Trophoblast cell (in vitro differentiated cells and primary cell): ENCODE measurements at regions not wholly inside any gene's neighbourhood (a gene's known extent, or its start where the extent isn't known, plus 50 kb on each side); places are given as distances from the start of the nearest gene placed in this dataset.

Experiments used
- DNase-seq, 2 donors: peaks; one replicate each; pipeline ENCODE4 v3.0.0-alpha.2; 2016
- H2AFZ ChIP-seq: 2 replicates; pipeline ENCODE4 v1.6.1; 2013; ENCODE audit warnings: low read length, moderate library complexity, mild to moderate bottlenecking; ENCODE audit not compliant: insufficient read depth, poor library complexity
- H2AK5ac ChIP-seq: 2 replicates; pipeline ENCODE4 v1.6.1; 2013; ENCODE audit warnings: mild to moderate bottlenecking, low read length
- H2BK120ac ChIP-seq: 2 replicates; pipeline ENCODE4 v1.6.1; 2013; ENCODE audit warnings: low read length, mild to moderate bottlenecking, moderate library complexity; ENCODE audit not compliant: insufficient read depth, poor library complexity
- H2BK12ac ChIP-seq: 2 replicates; pipeline ENCODE4 v1.6.1; 2013; ENCODE audit warnings: mild to moderate bottlenecking, low read length, moderate library complexity
- H2BK5ac ChIP-seq: 2 replicates; pipeline ENCODE4 v1.6.1; 2013; ENCODE audit warnings: low read length, low read depth, moderate library complexity, mild to moderate bottlenecking; ENCODE audit not compliant: poor library complexity
- H3K14ac ChIP-seq: 2 replicates; pipeline ENCODE4 v1.6.1; 2013; ENCODE audit warnings: mild to moderate bottlenecking, low read length
- H3K18ac ChIP-seq: 2 replicates; pipeline ENCODE4 v1.6.1; 2013; ENCODE audit warnings: mild to moderate bottlenecking, low read length
- H3K23ac ChIP-seq: 2 replicates; pipeline ENCODE4 v1.6.1; 2013; ENCODE audit warnings: low read length
- H3K27ac ChIP-seq: 2 replicates; pipeline ENCODE4 v1.5.1; 2013; ENCODE audit warnings: low read depth, mild to moderate bottlenecking, inconsistent platforms, low read length, moderate library complexity
- H3K27me3 ChIP-seq: 2 replicates; pipeline ENCODE4 v1.6.1; 2013; ENCODE audit warnings: inconsistent platforms, mild to moderate bottlenecking, low read length, moderate library complexity; ENCODE audit not compliant: insufficient read depth
- H3K36me3 ChIP-seq, 2 experiments: 1 replicate in 1 of 2; 2 replicates in 1 of 2; pipeline ENCODE4 v1.6.1; 2013; ENCODE audit warnings: low read length in 2 of 2, mild to moderate bottlenecking in 2 of 2, moderate library complexity in 1 of 2; ENCODE audit not compliant: insufficient read depth in 2 of 2, control insufficient read depth in 1 of 2
- H3K4ac ChIP-seq: 2 replicates; pipeline ENCODE4 v1.6.1; 2013; ENCODE audit warnings: low read depth, mild to moderate bottlenecking, low read length, moderate library complexity
- H3K4me1 ChIP-seq, 2 experiments: 1 replicate in 1 of 2; 2 replicates in 1 of 2; pipeline ENCODE4 v1.6.1; 2013; ENCODE audit warnings: low read length in 2 of 2, mild to moderate bottlenecking in 2 of 2, moderate library complexity in 1 of 2; ENCODE audit not compliant: insufficient read depth in 2 of 2, control insufficient read depth in 1 of 2
- H3K4me2 ChIP-seq: 2 replicates; pipeline ENCODE4 v1.6.1; 2013; ENCODE audit warnings: inconsistent platforms, mild to moderate bottlenecking, low read length, moderate library complexity
- H3K4me3 ChIP-seq: 2 replicates; pipeline ENCODE4 v1.5.1; 2013; ENCODE audit warnings: mild to moderate bottlenecking, low read depth, low read length, inconsistent platforms
- H3K79me1 ChIP-seq: one replicate; pipeline ENCODE4 v1.6.1; 2013; ENCODE audit warnings: low read length
- H3K79me2 ChIP-seq: 2 replicates; pipeline ENCODE4 v1.6.1; 2013; ENCODE audit warnings: low read length, mild to moderate bottlenecking; ENCODE audit not compliant: control insufficient read depth, insufficient read depth, poor library complexity
- H3K9ac ChIP-seq: 2 replicates; pipeline ENCODE4 v1.6.1; 2013; ENCODE audit warnings: mild to moderate bottlenecking, low read length
- H3K9me3 ChIP-seq: 2 replicates; pipeline ENCODE4 v1.6.1; 2013; ENCODE audit warnings: low read depth, mild to moderate bottlenecking, control low read depth, inconsistent platforms, low read length; ENCODE audit not compliant: insufficient read depth
- H4K12ac ChIP-seq: 2 replicates; pipeline ENCODE4 v1.6.1; 2013; ENCODE audit warnings: low read depth, mild to moderate bottlenecking, low read length, moderate library complexity
- H4K8ac ChIP-seq: 2 replicates; pipeline ENCODE4 v1.6.1; 2013; ENCODE audit warnings: low read depth, mild to moderate bottlenecking, low read length, moderate library complexity
- H4K91ac ChIP-seq: one replicate; pipeline ENCODE4 v1.6.1; 2013; ENCODE audit warnings: low read depth, mild to moderate bottlenecking, low read length, moderate library complexity
- WGBS: extraction: QIAGEN DNeasy Blood & Tissue Kit; methylation state at CpG from one replicate; pipeline ENCODE4 v1.1.7; 2013; ENCODE audit warnings: missing lambda C conversion rate; ENCODE audit not compliant: insufficient read length, insufficient coverage; ENCODE audit errors: extremely low coverage; 5-methylcytosine and 5-hydroxymethylcytosine counted together

- no peak overlapping the region for H3K4me3 ChIP-seq
- no peak overlapping the region for H3K9ac ChIP-seq
- no peak overlapping the region for H3K18ac ChIP-seq
- H3K36me3 ChIP-seq = no peaks in the 10 kb centered on the region
- no peak overlapping the region for H2BK5ac ChIP-seq
- no peak overlapping the region for H3K27ac ChIP-seq
- no peak overlapping the region for H2AFZ ChIP-seq
- H4K91ac ChIP-seq = no peak overlapping the region
- H4K12ac ChIP-seq = no peak overlapping the region
- H3K9me3 ChIP-seq = no peaks in the 10 kb centered on the region
- no peak overlapping the region for H2AK5ac ChIP-seq
- no peaks in the 10 kb centered on the region for H3K27me3 ChIP-seq
- H2BK120ac ChIP-seq = no peak overlapping the region
- H4K8ac ChIP-seq = no peak overlapping the region
- H3K4ac ChIP-seq = no peak overlapping the region
- no peak overlapping the region for H3K14ac ChIP-seq
- H3K79me2 ChIP-seq = no peaks in the 10 kb centered on the region
- H3K79me1 ChIP-seq = no peaks in the 10 kb centered on the region
- no peak overlapping the region for H2BK12ac ChIP-seq
- H3K4me2 ChIP-seq = no peak overlapping the region
- H3K23ac ChIP-seq = no peak overlapping the region
- no peak for DNase-seq
- H3K4me1 ChIP-seq = peaks cover 0 to 2% of the 10 kb centered on the region in 2 experiments
These were observed 158.7 kb upstream of the CENPW start for GRCh38 chr6:126181173-126181741.

GRCh38 chr6:126181890-126182289, 158.0 kb upstream of the CENPW start:
- Histone ChIP-seq H2BK120ac (no peak overlapping the region), H3K9ac (no peak overlapping the region), H3K4me2 (no peak overlapping the region), H3K27me3 (no peaks in the 10 kb centered on the region), H3K14ac (no peak overlapping the region), H3K4ac (no peak overlapping the region), H3K18ac (no peak overlapping the region), H3K23ac (no peak overlapping the region), H2BK5ac (no peak overlapping the region), H3K4me1 (peaks cover 0 to 2% of the 10 kb centered on the region in 2 experiments), H3K9me3 (no peaks in the 10 kb centered on the region), H4K12ac (no peak overlapping the region), H2BK12ac (no peak overlapping the region), H4K8ac (no peak overlapping the region), H4K91ac (no peak overlapping the region), H3K36me3 (no peaks in the 10 kb centered on the region), H3K79me2 (no peaks in the 10 kb centered on the region), H3K27ac (no peak overlapping the region), H2AK5ac (no peak overlapping the region), H3K79me1 (no peaks in the 10 kb centered on the region), H3K4me3 (no peak overlapping the region), H2AFZ (no peak overlapping the region)
- WGBS = no CpG with 5 or more reads among the region's 3 CpGs
- no peak for DNase-seq

DNA sequence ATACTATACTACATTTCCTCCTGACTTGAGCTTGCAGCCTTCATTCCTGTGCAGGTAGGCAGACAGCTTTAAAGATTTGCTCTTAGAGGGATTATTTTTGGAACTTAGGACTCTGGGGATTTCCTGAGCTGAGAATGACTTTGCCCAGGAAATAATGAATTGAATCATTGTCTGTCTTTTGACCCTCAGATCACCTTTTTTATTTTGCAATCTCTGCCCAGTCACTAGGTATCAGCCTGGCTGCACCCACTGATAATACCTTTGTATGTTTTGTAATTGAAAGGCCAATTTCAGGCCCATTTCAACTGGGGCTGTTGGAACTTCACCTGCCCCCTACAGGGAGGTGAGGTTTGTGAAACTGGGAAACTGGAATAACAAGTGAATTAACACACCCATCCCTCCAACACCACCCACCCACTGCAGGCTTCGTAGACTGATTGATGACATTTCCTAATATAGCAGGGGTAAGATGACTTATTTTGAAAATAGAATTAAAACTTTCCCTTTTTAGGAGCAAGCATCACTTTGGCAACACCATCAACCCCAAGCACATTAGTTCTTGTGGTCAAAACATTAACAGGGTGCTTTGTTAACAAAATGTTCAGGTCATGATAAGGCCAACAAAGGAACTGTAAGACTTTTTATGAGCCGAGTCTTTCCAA, 157.1 kb upstream of the CENPW start:
- Histone ChIP-seq H3K18ac (no peak overlapping the region), H2AFZ (no peak overlapping the region), H3K27ac (no peak overlapping the region), H2BK120ac (no peak overlapping the region), H3K23ac (no peak overlapping the region), H3K9ac (no peak overlapping the region), H3K4ac (no peak overlapping the region), H4K12ac (no peak overlapping the region), H3K4me3 (no peak overlapping the region), H3K36me3 (no peaks in the 10 kb centered on the region), H3K79me1 (no peaks in the 10 kb centered on the region), H3K79me2 (no peaks in the 10 kb centered on the region), H2AK5ac (no peak overlapping the region), H2BK12ac (no peak overlapping the region), H3K4me1 (peaks cover 0 to 2% of the 10 kb centered on the region in 2 experiments), H4K8ac (no peak overlapping the region), H3K4me2 (no peak overlapping the region), H3K9me3 (no peaks in the 10 kb centered on the region), H2BK5ac (no peak overlapping the region), H4K91ac (no peak overlapping the region), H3K14ac (no peak overlapping the region), H3K27me3 (no peaks in the 10 kb centered on the region)
- WGBS = no CpG with 5 or more reads among the region's 2 CpGs
- no peak for DNase-seq

DNA sequence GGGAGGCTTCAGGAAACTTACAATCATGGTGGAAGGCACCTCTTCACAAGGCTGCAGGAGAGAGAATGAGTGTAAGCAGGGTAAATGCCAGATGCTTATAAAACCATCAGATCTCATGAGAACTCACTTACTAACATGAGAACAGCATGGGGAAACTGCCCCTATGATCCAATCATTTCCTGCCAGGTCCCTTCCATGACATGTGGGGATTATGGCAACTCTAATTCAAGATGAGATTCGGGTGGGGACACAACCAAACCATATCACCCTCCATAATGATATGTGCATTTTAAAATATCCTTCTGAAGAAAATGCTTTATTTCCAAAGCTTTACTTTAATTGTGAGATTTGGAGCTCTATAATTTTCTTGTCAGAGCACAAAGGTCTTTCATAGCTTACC, 154.1 kb upstream of the CENPW start:
- Histone ChIP-seq H2AK5ac (no peak overlapping the region), H3K4ac (no peak overlapping the region), H3K18ac (no peak overlapping the region), H2BK120ac (no peak overlapping the region), H3K79me2 (no peaks in the 10 kb centered on the region), H3K9me3 (no peaks in the 10 kb centered on the region), H3K27ac (no peak overlapping the region), H3K27me3 (no peaks in the 10 kb centered on the region), H2BK12ac (no peak overlapping the region), H3K79me1 (no peaks in the 10 kb centered on the region), H4K8ac (no peak overlapping the region), H2AFZ (no peak overlapping the region), H3K14ac (no peak overlapping the region), H3K36me3 (no peaks in the 10 kb centered on the region), H3K4me3 (no peak overlapping the region), H4K91ac (no peak overlapping the region), H3K4me2 (no peak overlapping the region), H2BK5ac (no peak overlapping the region), H3K9ac (no peak overlapping the region), H3K4me1 (peaks cover 0 to 2% of the 10 kb centered on the region in 2 experiments), H3K23ac (no peak overlapping the region), H4K12ac (no peak overlapping the region)
- DNase-seq = no peak
- WGBS = no CpG with 5 or more reads among the region's 1 CpG
